ENCODE measurements at regions not wholly inside any gene's neighbourhood (a gene's known extent, or its start where the extent isn't known, plus 50 kb on each side); places are given as distances from the start of the nearest gene placed in this dataset.
A peak's percentile ranks its signal among the peaks of the same experiment; 100 is the strongest.
"Not testable (repeated sequence)": the region's sequence is repeated elsewhere in the genome, so short reads cannot be mapped to it uniquely, and the experiment has no call there.

DNA sequence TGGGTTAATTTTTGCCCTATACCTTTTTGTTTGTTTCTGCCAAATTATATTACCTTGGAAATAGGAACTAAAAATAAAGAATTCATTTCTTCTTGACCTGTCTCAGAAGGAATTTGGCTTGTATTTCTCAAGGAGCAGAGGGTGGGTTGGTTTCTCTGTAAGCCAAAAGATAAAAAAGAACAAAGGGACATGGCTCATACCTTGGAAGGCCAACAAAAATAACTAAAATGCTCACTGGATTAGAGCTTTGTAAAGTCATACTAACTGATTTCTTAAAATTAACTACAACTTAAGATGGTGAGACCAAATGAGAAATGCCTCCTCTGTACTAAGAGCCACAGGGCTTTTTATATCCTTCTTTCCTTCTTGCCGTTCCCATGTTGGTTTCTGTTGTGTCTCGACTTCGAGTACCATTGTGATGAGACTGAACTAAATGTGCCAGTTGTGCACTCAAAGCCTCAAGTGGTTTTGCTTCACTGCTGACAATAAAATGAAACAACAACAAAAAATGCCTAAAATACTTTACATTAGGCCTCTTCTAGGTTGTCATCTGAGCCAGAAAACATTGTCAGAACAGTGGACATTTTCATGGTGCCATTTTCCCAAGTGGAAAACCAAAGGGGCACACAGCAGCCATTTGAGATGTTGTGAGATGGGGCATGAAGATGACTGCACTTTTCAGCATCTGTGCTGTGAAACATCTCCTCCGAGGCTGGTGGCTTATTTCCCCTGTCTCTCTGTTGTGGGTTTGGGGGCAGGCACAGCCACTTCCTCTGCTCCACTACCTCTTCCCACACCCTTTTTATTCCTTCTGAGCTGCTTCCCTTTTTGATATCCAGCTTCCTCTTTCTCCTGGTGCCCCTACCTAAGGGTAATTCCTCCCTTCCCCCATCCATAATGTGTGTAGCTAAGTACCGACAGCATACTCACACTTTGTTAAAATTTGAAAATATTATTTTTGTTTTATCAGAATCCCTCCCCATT lies 51.8 kb upstream of the AGR3 start:
- peak; percentile 32 for DNase-seq

DNA sequence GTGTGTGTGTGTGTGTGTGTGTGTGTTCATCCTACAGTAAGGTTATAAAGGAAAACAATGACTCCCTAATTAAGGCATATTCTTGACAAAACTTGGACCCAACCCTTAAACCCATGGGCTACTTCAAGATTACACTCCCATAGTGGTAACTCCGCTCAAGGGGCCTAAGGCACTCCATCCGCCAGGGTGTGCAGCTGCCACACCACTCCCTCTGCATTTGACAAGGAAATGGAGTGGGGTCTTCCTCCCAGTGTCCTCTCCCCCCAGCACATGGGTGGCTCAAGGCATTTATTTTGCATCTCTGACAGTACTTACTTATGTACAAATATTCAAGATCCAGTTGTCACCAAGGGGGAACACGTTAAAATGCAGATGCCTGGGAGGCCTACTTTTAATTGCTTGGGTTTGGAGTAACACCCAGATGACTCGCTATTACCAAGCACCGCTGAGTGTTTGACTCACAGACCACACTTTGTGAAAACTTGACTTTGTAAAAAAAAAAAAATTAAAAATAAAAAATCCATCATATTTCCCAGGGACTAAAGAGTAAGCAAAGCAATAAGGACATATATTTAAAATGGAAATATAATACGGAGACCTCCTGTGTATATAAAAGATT lies 53.0 kb upstream of the AGR3 start:
- DNase-seq, result no peak

DNA sequence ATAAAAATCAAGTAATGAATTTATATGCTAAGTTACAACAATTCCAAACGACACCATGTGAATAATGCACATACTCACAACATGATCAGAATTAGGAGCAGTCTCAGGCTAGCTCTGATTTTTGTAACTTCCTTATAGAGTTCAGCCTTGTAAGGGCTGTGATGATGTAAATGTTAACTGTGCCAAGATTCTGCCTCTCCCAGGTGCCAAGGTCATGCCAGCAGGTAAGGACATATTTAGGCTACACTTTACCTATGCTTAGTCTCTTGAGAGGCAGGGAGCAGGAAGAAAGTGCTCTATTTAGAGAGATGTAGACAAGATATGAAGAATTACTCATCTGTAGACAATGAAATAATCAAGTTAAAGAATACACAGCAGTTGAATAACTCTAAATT lies 53.6 kb upstream of the AGR3 start:
- no peak for DNase-seq

DNA sequence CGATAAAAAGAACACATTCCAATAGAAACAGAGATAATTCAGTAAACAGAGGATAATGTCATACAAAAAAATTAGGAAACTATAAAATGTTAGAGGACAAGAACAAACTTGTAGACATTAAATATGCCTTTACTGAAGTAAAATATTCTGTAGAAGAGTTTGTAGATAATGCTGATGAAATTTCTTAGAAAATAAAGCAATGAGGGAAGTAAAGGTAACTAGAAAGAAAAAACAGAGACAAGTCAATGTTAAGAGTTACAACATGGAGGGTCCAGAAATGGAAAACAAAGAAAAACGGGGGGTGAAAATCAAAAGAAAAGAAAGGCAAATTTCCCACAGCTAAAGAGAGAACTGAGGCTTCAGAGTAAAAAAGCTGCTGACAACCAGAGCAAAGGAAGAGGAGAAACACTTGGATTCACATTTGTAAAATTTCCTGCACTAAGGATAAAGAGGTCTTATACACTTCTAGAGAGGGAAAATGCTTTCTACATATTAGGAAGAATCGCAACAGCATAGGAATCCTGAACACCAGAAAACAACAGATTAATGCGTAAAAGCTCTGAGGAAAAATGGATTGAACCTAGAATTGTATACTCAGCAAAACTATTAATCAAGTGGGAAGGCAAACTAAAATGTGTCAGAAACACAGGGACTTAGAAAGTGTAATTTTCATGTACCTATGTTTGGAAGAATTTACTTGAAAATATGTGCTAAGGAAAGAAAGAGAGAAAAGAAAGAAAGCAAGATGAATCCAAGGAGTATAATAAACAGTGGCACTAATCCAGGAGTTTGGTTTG lies 55.0 kb upstream of the AGR3 start:
- no peak for DNase-seq

DNA sequence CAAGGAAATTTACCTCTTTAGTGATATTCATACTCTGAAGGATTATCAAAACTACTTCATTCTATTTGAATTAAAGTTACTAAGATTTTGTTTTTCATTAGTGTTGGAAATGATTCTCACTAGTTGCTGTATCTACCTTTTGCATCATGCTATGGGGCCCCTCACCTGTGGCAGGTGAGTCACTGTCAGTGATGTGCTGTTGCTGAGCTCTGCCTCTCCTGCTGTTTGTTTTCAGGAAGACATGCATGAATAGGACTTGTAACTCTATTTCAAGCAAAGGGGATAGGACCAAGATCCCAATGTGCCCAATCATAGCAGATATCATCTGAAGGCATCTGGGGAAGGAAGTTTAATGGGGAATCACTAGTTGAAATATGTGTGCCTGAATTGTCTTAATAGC lies 57.4 kb upstream of the AGR3 start:
- no peak for DNase-seq

DNA sequence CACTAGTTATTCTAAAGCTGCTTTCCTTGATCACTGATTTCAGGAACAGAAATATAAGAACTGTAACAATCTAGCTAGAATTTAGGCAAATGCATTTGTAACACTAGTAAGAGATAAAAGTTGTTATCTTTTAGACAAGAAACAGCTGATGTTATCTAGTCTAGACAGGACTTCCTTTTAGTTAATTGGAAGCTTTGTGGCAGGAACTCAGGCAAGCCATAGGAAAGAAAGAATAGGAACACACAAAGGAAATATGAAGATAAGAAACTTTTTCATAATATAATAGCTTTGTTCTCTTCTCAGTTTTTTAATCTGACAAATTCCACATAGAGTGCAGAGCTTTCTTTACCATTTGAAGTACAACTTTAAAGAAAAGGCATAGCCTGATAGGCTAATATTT lies 59.0 kb upstream of the AGR3 start:
- DNase-seq, result no peak

DNA sequence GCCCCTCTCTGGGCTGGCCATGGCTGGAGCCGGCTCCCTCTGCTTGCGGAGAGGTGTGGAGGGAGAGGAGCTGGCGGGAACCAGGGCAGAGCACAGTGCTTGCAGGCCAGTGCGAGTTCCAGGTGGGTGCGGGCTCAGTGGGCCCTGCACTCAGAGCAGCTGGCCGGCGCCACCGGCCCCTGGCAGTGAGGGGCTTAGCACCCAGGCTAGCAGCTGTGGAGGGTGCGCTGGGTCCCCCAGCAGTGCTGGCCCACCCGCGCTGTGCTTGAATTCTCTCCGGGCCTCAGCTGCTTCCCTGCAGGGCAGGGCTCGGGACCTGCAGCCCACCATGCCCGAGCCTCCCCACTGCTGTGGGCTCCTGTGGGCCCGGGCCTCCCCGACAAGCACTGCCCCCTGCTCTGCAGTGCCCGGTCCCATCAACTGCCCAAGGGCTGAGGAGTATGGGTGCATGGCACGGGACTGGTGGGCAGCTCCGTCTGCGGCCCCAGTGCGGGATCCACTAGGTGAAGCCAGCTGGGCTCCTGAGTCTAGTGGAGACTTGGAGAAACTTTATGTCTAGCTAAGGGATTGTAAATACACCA lies 61.2 kb upstream of the AGR3 start:
- DNase-seq, result no peak

DNA sequence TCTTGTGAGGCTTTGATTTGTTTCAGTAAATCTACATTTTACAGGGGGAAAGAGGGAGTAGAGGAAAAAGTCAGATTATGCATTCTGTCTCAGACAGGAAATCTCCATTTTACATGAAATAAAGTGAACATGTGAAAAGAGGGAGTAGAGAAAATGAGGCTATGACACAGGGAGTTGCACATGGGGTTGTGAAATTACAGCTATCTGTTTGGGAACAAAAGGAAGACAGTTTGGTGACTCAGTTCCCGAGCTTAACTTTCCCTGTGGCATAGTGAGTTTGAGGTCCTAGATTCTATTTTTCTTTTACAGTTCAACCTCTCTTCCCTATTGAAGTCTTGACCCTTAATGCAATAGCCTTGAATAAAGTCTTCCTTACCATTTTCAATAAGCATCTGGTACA lies 63.2 kb upstream of the AGR3 start:
- no peak for DNase-seq

DNA sequence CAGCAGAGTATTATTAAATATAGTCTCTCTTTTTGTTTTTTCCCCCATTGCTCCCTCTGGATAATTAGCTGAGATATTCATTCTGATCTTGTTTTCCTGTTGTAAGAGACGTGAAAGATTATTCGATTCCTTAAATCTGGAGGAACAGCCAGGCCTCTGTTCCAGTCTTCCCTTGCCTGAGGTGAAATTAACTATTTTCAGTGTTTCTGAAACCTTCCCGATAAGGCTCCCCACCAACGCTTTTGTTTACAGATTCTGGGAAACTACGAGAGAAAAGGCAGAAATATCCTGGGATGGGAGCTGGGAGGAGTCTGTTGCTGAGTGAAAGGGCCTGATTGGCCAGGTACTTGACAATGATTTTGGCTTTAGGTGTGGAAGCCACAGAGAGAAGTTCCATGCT lies 63.6 kb upstream of the AGR3 start:
- DNase-seq, result no peak

DNA sequence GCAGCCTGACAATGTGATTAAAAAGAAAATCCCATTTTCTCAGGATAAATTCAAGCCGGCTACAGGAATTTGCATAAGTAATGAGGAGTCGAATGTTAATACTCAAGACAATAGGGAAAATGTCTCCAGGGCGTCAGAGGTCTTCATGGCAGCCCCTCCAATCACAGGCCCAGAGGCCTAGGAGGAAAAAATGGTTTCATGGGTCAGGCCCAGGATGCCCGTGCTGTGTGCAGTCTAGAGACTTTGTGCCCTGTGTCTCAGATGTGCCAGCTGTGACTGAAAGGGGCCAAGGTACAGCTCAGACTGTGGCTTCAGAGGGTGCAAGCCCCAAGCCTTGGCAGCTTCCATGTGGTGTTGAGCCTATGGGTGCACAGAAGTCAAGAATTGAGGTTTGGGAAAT lies 66.3 kb upstream of the AGR3 start:
- not testable (repeated sequence) for DNase-seq

DNA sequence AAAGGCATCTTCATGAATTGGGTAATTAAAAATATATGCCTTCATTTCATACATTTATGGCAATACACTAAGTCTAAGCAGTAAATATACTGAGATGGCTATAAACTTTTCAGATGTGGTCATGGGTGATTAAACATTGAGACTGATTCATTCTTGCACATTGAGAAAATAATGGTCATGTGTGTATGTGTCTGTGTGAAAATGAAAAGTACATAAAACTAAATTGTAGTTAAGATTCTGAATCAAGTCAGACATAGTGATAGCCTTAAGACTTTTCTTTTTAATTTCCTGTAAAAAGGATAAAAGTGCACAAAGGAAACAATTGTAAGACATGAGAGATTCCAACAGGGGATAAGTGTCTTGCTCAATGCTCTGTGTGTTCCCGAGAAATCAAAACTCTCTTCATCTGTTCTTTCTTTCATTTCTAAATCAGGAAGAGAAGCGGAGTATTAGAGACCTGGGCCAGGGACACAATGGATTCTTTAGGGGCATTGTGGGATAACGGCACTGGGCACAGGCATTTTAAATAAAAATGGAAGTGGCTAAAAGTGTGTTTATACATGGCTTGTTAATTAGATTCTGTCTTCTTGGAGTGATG lies 69.8 kb upstream of the AGR3 start:
- no peak for DNase-seq

DNA sequence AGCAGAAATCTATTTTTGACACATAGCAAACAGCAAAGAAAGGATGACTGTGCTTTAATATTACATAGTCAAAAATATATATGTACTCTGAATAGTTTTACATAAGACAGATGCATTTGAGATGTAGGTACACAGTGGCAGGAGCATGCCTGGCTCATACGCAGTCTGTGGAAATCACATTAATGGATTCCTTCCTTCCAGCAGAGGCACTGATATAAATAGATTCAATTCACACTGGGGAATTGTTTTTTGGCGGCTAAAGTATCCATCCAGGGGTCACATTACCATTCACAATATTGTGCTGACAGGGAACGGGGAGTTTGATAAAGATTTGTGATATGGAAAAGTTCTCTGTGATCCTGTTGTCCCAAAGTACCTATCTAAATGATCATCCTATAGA lies 72.5 kb upstream of the AGR3 start:
- DNase-seq, result no peak

DNA sequence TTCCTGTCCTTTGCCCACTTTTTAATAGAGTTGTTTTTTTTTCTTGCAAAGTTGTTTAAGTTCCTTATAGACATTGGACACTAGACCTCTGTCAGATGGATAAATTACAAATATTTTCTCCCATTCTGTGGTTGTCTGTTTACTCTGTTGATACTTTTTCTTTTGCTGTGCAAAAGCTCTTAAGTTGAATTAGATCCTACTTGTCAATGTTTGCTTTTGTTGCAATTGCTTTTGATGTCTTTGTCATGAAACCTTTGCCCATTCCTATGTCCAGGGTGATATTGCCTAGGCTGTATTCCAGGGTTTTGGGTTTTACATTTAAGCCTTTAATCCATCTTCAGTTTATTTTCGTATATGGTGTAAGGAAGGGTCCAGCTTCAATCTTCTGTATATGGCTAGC lies 76.9 kb upstream of the AGR3 start:
- no peak for DNase-seq

DNA sequence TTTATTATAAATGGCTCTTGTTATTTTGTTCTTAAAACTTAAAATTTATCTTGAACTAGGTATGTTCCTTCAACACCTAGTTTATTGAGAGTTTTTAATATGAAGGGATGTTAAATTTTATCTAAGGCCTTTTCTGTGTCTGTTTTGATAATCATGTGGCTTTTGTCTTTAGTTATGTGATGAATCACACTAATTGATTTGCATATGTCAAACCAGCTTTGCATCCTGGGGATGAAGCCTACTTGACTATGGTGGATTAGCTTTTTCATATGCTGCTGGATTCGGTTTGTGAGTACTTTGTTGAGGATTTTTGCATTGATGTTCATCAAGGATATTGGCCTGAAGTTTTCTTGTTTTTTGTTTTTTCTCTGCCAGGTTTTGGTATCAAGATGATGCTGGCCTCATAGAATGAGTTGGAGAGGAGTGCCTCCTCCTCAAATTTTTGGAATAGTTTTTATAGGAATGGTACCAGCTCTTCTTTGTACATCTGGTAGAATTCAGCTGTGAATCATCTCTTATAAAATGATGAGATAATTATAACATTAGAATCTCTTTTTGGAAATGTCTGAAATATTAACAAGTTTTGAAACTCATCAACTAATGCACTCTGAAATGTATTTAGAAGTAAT lies 78.7 kb upstream of the AGR3 start:
- no peak for DNase-seq

DNA sequence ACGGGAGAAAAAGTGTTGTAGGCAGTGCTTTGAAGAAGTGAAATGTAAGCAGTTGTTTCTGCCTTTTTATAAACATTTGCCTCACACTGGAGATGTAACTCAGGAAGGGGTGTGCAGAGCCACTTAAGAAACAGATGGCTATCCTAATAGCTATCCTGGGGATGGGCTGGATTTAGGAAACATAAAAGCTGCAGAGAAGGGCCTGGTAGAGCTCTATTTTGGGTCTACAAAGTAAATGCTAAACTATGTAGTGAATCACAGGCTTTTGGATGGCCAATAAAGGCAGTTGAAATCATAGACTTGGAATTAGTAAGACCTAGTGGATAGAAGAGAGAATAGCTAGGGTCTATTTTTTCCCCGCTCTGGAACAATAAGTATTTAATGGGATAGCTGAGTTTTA lies 79.9 kb upstream of the AGR3 start:
- no peak for DNase-seq

DNA sequence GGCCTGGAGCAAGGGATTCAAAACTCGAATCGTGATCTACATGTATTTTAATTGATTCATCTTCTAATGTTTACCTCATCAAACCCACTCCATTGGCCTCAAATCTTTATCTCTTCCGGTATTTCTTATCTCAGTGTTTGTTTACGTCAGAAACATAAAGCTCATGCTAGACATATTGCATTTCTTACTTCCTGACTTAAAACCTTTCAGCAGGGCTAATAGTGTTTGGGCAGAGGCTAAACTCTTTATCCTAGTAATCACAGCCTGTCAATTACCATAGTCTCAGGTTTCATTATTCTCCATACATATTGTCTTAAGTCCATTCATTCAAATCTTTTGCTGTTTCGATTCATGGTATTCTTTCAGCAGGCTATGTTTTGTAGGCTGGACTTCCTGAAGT lies 81.3 kb upstream of the AGR3 start:
- no peak for DNase-seq

DNA sequence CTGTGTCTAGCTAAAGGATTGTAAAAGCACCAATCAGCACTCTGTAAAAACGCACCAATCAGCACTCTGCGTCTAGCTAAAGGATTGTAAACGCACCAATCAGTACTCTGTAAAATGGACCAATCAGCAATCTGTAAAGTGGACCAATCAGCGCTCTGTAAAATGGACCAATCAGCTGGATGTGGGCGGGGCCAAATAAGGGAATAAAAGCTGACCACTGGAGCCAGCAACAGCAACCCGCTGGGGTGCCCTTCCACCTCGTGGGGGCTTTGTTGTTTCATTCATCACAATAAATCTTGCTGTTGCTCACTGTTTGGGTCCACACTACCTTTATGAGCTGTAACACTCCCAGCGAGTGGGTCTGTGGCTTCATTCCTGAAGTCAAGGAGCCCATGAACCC lies 83.9 kb upstream of the AGR3 start:
- not testable (repeated sequence) for DNase-seq

DNA sequence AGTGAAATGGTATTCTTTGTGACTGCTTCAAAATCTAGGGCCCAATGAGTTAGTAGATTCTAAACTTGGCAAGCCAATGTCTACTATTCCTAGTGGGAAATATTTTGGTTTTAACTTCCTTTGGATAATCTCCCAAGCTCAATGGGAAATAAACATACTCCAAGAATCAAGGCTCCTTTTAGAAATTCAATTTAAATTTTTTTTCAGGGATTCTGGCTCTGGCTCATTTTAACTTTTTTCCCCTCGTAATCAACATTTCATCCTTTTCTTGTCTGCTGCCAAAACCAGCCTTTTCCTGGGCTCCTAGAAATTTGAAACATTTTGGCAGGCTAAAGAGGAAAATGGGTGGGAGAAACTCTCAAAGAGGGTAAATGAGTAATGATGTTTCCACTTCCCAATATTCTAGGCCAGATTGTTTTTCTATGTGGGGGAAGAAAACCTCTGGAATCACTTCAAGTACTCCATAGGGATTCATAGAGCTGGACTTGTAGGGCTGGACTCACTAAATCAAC lies 85.6 kb upstream of the AGR3 start:
- no peak for DNase-seq

DNA sequence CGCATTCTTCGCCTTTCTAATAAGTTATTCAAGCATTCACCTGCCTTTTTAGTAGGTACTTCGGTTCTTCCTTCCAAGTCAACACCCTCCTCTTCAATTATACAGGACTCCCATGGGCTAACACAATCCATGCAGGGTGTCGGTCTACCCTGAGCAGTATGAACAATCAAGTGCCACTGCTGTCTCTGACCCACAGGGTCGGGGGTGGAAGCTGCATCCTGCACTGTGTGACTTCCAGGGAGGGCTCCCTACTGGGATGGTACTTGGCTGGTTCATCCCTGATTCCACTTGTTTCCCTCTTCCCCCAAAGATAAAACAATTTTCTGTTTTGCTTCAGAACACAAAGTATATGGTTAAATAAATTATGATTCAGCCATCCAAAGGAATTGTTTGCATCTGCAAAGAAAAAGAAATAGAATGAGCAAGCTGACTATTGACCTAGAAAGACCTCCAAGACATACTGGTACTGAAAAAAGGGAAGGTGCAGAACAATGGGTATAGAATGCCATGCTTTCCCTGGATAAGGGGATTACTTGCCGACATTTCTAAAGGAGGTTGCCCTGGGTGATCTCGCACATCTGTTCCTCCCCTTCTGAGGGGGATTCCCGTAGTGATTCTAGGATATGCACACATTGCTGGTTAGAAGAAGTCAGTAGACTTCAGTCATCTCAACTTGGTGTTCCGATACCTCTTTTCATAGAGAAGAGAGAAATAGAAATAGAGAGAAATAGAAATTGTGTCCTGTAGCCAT lies 89.1 kb upstream of the AGR3 start:
- DNase-seq, result no peak

DNA sequence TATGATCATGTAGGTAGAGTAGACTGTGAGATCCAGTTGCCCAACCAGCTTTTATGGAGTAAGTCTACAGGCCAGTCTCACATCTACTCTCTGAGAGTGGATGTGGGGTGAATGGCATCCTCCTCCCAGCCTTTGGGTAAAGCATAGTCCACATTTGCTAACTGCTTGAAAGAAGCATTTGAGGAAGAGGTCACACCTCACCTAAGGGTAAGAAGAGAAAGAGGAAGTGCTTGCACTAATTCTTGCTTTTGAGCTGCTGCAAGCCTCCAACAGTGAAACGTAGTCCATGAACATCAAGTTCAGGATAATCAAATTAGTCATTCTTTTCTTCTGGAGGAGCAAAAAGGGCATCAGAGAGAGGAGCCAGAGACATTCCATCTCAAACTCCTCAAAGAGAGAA lies 93.9 kb upstream of the AGR3 start:
- peak; percentile 5 for DNase-seq

All from CD4-positive, alpha-beta T cell treated with Interleukin-17A for 1 hour (primary cell).